Left lung (tissue), 4 donors: ENCODE measurements at regions not wholly inside any gene's neighbourhood (a gene's known extent, or its start where the extent isn't known, plus 50 kb on each side); places are given as distances from the start of the nearest gene placed in this dataset.

Experiments used
- ATAC-seq: fragments of 200-7000 bp; cut with Tn5 transposase; one replicate; pipeline ENCODE4 v1.9.1; 2020; ENCODE audit warnings: moderate library complexity
- DNase-seq, 4 donors: peaks; one replicate each; pipeline ENCODE4 v3.0.0-alpha.2; 2013 to 2020
- H3K27ac ChIP-seq, 2 donors: fragments of 200-600 bp; sonication (generic) in 1 of 2; one replicate each; pipeline versions ENCODE4 v1.5.0 to v1.8.0; 2020 to 2021
- H3K27me3 ChIP-seq, 2 donors: fragments of 200-600 bp; sonication (generic) in 1 of 2; one replicate each; pipeline versions ENCODE4 v1.5.0 to v1.8.0; 2020 to 2021
- H3K36me3 ChIP-seq, 2 donors: fragments of 200-600 bp; sonication (generic) in 1 of 2; one replicate each; pipeline versions ENCODE4 v1.5.0 to v1.8.0; 2020 to 2021
- H3K4me1 ChIP-seq, 2 donors: fragments of 200-600 bp; one replicate each; pipeline ENCODE4 v1.8.0; 2021
- H3K4me3 ChIP-seq, 2 donors: fragments of 200-600 bp; sonication (generic) in 1 of 2; one replicate each; pipeline versions ENCODE4 v1.5.0 to v1.8.0; 2020 to 2021; ENCODE audit warnings: mild to moderate bottlenecking in 1 of 2
- H3K9me3 ChIP-seq, 2 donors: fragments of 200-600 bp; sonication (generic) in 1 of 2; one replicate each; pipeline versions ENCODE4 v1.5.0 to v1.8.0; 2020 to 2021
- CTCF ChIP-seq, 2 donors: fragments of 200-600 bp; sonication (generic) in 1 of 2; IDR thresholded peaks; one replicate each; pipeline versions ENCODE4 v1.5.0 to v1.8.0; 2021; ENCODE audit warnings: antibody characterized with exemption in 2 of 2
- intact Hi-C, 2 donors: fragments of 100-400 bp; cut with DNase I; formaldehyde crosslinking; loops; one replicate each; pipeline versions ENCODE4 v1.11.2 to v1.14.2; 2022
- donor health status: DM: no; HTN: yes; CAD: no.
- donor health status: DM: no; HTN: no; CAD: no.

- H3K9me3 ChIP-seq, result no peaks in the 10 kb centered on the region
- peak in 1 of 4 donors; percentile 7 for DNase-seq
- no peak overlapping the region for H3K27ac ChIP-seq
- ATAC-seq, result no peak
- H3K4me1 ChIP-seq, result no peaks in the 10 kb centered on the region
- no peaks in the 10 kb centered on the region for H3K36me3 ChIP-seq
- no peaks in the 10 kb centered on the region for H3K27me3 ChIP-seq
- intact Hi-C loops, result no loop called here
- no peak overlapping the region for H3K4me3 ChIP-seq
- TF ChIP-seq CTCF (IDR thresholded peaks at IDR 0.05), result no peak
These were observed 79.2 kb downstream of the ASB1 start for GRCh38 chr2:238505892-238506280.

- H3K27ac ChIP-seq, result no peak overlapping the region
- no peaks in the 10 kb centered on the region for H3K36me3 ChIP-seq
- H3K4me3 ChIP-seq, result no peak overlapping the region
- TF ChIP-seq CTCF (IDR thresholded peaks at IDR 0.05), result no peak
- no peaks in the 10 kb centered on the region for H3K4me1 ChIP-seq
- ATAC-seq (no peak), DNase-seq (peak in 1 of 4 donors; percentile 2)
- intact Hi-C loops, result no loop called here
- H3K27me3 ChIP-seq, result no peaks in the 10 kb centered on the region
- no peaks in the 10 kb centered on the region for H3K9me3 ChIP-seq
These were observed 79.8 kb downstream of the ASB1 start for GRCh38 chr2:238506371-238507068.

GRCh38 chr2:238507836-238508235 is 81.1 kb downstream of the ASB1 start:
- TF ChIP-seq CTCF (IDR thresholded peaks at IDR 0.05), result no peak

GRCh38 chr2:238509151-238509835 is 82.6 kb downstream of the ASB1 start:
- peak in 1 of 4 donors; percentile 67 for DNase-seq
- H3K4me3 ChIP-seq, result no peak overlapping the region
- no peaks in the 10 kb centered on the region for H3K9me3 ChIP-seq
- ATAC-seq, result no peak
- intact Hi-C loops, result no loop called here
- no peak overlapping the region for H3K27ac ChIP-seq
- no peak for TF ChIP-seq CTCF (IDR thresholded peaks at IDR 0.05)
- H3K4me1 ChIP-seq, result no peaks in the 10 kb centered on the region
- H3K36me3 ChIP-seq, result no peaks in the 10 kb centered on the region
- H3K27me3 ChIP-seq, result no peaks in the 10 kb centered on the region

More at GRCh38 chr2:238507836-238508235, 81.1 kb downstream of the ASB1 start:
- DNase-seq (peak in 1 of 4 donors; percentile 11), ATAC-seq (no peak)
- H3K4me1 ChIP-seq, result no peaks in the 10 kb centered on the region
- intact Hi-C loops, result no loop called here
- no peaks in the 10 kb centered on the region for H3K36me3 ChIP-seq
- no peak overlapping the region for H3K4me3 ChIP-seq
- H3K27me3 ChIP-seq, result no peaks in the 10 kb centered on the region
- H3K27ac ChIP-seq, result no peak overlapping the region
- H3K9me3 ChIP-seq, result no peaks in the 10 kb centered on the region

- Histone ChIP-seq H3K4me1 (no peaks in the 10 kb centered on the region), H3K36me3 (no peaks in the 10 kb centered on the region), H3K27ac (no peak overlapping the region), H3K4me3 (no peak overlapping the region), H3K27me3 (no peaks in the 10 kb centered on the region), H3K9me3 (no peaks in the 10 kb centered on the region)
- DNase-seq, result no peak
- no peak for TF ChIP-seq CTCF (IDR thresholded peaks at IDR 0.05)
- no peak for ATAC-seq
- intact Hi-C loops, result no loop called here
These were observed 83.2 kb downstream of the ASB1 start for GRCh38 chr2:238509903-238510302.
